GM12878 (cell line): ENCODE measurements at regions not wholly inside any gene's neighbourhood (a gene's known extent, or its start where the extent isn't known, plus 50 kb on each side); places are given as distances from the start of the nearest gene placed in this dataset.

Experiments
- ATAC-seq: fragments of 200-7000 bp; cut with Tn5 transposase; 3 replicates; pipeline ENCODE4 v1.9.1; 2020; ENCODE audit warnings: mild to moderate bottlenecking, moderate library complexity
- BruUV-seq: library from RNA; stranded (reverse); fragments of 400-500 nt; replicated peaks from 2 replicates; lab custom pipeline; 2021; lab: Mats Ljungman, UMichigan
- CTCF ChIA-PET: fragments of 300-600 bp; sonication (Branson Sonifier 250); formaldehyde crosslinking; extraction: SDS; loops from one replicate; lab custom pipeline; 2021; ENCODE audit warnings: inconsistent platforms; lab: Yijun Ruan, JAX
- POLR2A ChIA-PET: fragments of 350-600 bp; formaldehyde crosslinking; extraction: SDS; loops from one replicate; lab custom pipeline; 2021; ENCODE audit warnings: inconsistent platforms; lab: Charles Lee
- RAD21 ChIA-PET: fragments of 300-600 bp; sonication (Branson Sonifier 250); formaldehyde crosslinking; loops from one replicate; lab custom pipeline; 2023; ENCODE audit warnings: antibody characterized with exemption; ENCODE audit not compliant: unreplicated experiment; lab: Charles Lee
- SMC1A ChIA-PET: fragments of 300-600 bp; sonication (Branson Sonifier 250); formaldehyde crosslinking; loops from one replicate; lab custom pipeline; 2023; ENCODE audit not compliant: unreplicated experiment, uncharacterized antibody; lab: Charles Lee
- DNase-seq: peaks from one replicate; pipeline ENCODE4 v3.0.0-alpha.2; 2011; ENCODE audit warnings: low read depth, low spot score
- FAIRE-seq: peaks from 3 replicates; lab custom pipeline; 2011; peaks lifted over from hg19 to GRCh38; lab: Jason Lieb, UNC
- H2AFZ ChIP-seq: 2 replicates; pipeline ENCODE4 v1.6.0; 2011; ENCODE audit warnings: low read depth, low read length, control low read depth; ENCODE audit not compliant: control insufficient read depth
- H3K27ac ChIP-seq: 2 replicates; pipeline ENCODE4 v1.5.1; 2011; ENCODE audit warnings: control low read depth; ENCODE audit not compliant: control insufficient read depth, insufficient read depth
- H3K27me3 ChIP-seq, 2 experiments: replicated peaks in 1 of 2; 2 replicates each; pipeline versions ENCODE4 v1.6.0 to v1.6.1; 2011; ENCODE audit warnings: low read length in 1 of 2; ENCODE audit not compliant: control insufficient read depth in 2 of 2, insufficient read depth in 2 of 2
- H3K36me3 ChIP-seq, 2 experiments: 2 replicates each; pipeline ENCODE4 v1.5.1; 2011; ENCODE audit warnings: low read length in 1 of 2; ENCODE audit not compliant: control insufficient read depth in 2 of 2, insufficient read depth in 2 of 2
- H3K4me1 ChIP-seq: 2 replicates; pipeline ENCODE4 v1.6.1; 2011; ENCODE audit warnings: mild to moderate bottlenecking, low read length, moderate library complexity, mixed read lengths; ENCODE audit not compliant: control insufficient read depth, insufficient read depth
- H3K4me2 ChIP-seq: 2 replicates; pipeline ENCODE4 v1.6.0; 2011; ENCODE audit warnings: control low read depth; ENCODE audit not compliant: control insufficient read depth, insufficient read depth
- H3K4me3 ChIP-seq: fragments of 200-600 bp; sonication (generic); 2 replicates; pipeline ENCODE4 v1.5.1; 2016
- H3K79me2 ChIP-seq: 2 replicates; pipeline ENCODE4 v1.6.0; 2011; ENCODE audit warnings: low read length; ENCODE audit not compliant: control insufficient read depth, insufficient read depth
- H3K9ac ChIP-seq: 2 replicates; pipeline ENCODE4 v1.8.0; 2011; ENCODE audit warnings: low read length, control low read depth, mixed read lengths; ENCODE audit not compliant: control insufficient read depth, insufficient read depth
- H3K9me3 ChIP-seq: replicated peaks from 3 replicates; pipeline ENCODE4 v1.5.1; 2011; ENCODE audit warnings: mild to moderate bottlenecking, low read length; ENCODE audit not compliant: control insufficient read depth, insufficient read depth
- H4K20me1 ChIP-seq: 2 replicates; pipeline ENCODE4 v1.6.0; 2011; ENCODE audit not compliant: control insufficient read depth, insufficient read depth
- ASH2L ChIP-seq: fragments of 300-600, 200-600 bp; sonication (generic); IDR thresholded peaks from 2 replicates; pipeline ENCODE4 v1.6.1; 2017; ENCODE audit warnings: low read depth, mild to moderate bottlenecking, borderline replicate concordance
- BRCA1 ChIP-seq: IDR thresholded peaks from 2 replicates; pipeline ENCODE4 v1.6.1; 2011; ENCODE audit warnings: low read depth, low read length, improper control_type of control experiment
- CBFB ChIP-seq: IDR thresholded peaks from 2 replicates; pipeline ENCODE4 v1.6.1; 2016; ENCODE audit warnings: antibody characterized with exemption, low read depth
- EP300 ChIP-seq, 2 experiments: fragments of 150-350 bp in 1 of 2; IDR thresholded peaks; 2 replicates each; pipeline ENCODE4 v1.6.1; 2011 to 2012; ENCODE audit warnings: low read depth in 2 of 2, low read length in 2 of 2, borderline replicate concordance in 1 of 2, improper control_type of control experiment in 1 of 2, inconsistent platforms in 1 of 2; ENCODE audit not compliant: control insufficient read depth in 1 of 2
- FOXK2 ChIP-seq: fragments of 450-650 bp; IDR thresholded peaks from 2 replicates; pipeline ENCODE4 v1.6.1; 2017; ENCODE audit warnings: mild to moderate bottlenecking, moderate library complexity
- GABPA ChIP-seq: IDR thresholded peaks from 2 replicates; pipeline ENCODE4 v1.6.1; 2014; ENCODE audit warnings: antibody characterized with exemption, low read depth, mild to moderate bottlenecking, inconsistent platforms
- HDAC6 ChIP-seq: fragments of 200-600 bp; sonication (generic); IDR thresholded peaks from one replicate; pipeline ENCODE4 v1.8.0; 2017; ENCODE audit warnings: antibody characterized with exemption; ENCODE audit not compliant: unreplicated experiment
- JUND ChIP-seq: IDR thresholded peaks from 2 replicates; pipeline ENCODE4 v1.6.1; 2012; ENCODE audit warnings: low read depth, mild to moderate bottlenecking, low read length, improper control_type of control experiment, moderate library complexity
- MAX ChIP-seq: IDR thresholded peaks from 2 replicates; pipeline ENCODE4 v1.6.1; 2012; ENCODE audit warnings: low read depth, low read length, improper control_type of control experiment
- PAX8 ChIP-seq: fragments of 450-650 bp; IDR thresholded peaks from 2 replicates; pipeline ENCODE4 v1.6.1; 2017; ENCODE audit warnings: mild to moderate bottlenecking, moderate library complexity
- SIX5 ChIP-seq: IDR thresholded peaks from 2 replicates; pipeline ENCODE4 v1.6.1; 2011; ENCODE audit warnings: mild to moderate bottlenecking, low read depth, low read length, moderate library complexity; ENCODE audit not compliant: severe bottlenecking
- SMC3 ChIP-seq: IDR thresholded peaks from 2 replicates; pipeline ENCODE4 v1.6.1; 2011; ENCODE audit warnings: low read length, improper control_type of control experiment, borderline replicate concordance
- TARDBP ChIP-seq: IDR thresholded peaks from 2 replicates; pipeline ENCODE4 v1.6.1; 2016; ENCODE audit warnings: borderline replicate concordance
- ZNF274 ChIP-seq: IDR thresholded peaks from one replicate; pipeline ENCODE4 v1.8.0; 2011; ENCODE audit not compliant: insufficient read length, insufficient read depth
- ZZZ3 ChIP-seq: IDR thresholded peaks from 2 replicates; pipeline ENCODE4 v1.6.1; 2011; ENCODE audit warnings: low read depth; ENCODE audit not compliant: control insufficient read depth, insufficient read length
- WGBS: methylation state at CpG from one replicate; pipeline ENCODE4 v1.1.6; 2016; ENCODE audit warnings: low lambda C conversion rate; ENCODE audit not compliant: insufficient replicate concordance, insufficient coverage; ENCODE audit errors: missing lambda C conversion rate; 5-methylcytosine and 5-hydroxymethylcytosine counted together
- in situ Hi-C: fragments of 300-500 bp; cut with MboI; formaldehyde crosslinking; loops from 9 replicates; pipeline ENCODE4 v1.14.3; 2018; ENCODE audit warnings: mixed read lengths
- intact Hi-C: fragments of 100-400 bp; cut with micrococcal nuclease; formaldehyde crosslinking; loops from one replicate; pipeline ENCODE4 v1.14.2; 2022; ENCODE audit not compliant: unreplicated experiment
- TF ChIP-seq, protein P1 (sequence below): fragments of 450-650 bp; IDR thresholded peaks from 2 replicates; pipeline ENCODE4 v1.6.1; 2017; ENCODE audit warnings: antibody characterized with exemption, mild to moderate bottlenecking, moderate library complexity
- TF ChIP-seq, protein P2 (sequence below): fragments of 450-650 bp; formaldehyde crosslinking; IDR thresholded peaks from 2 replicates; pipeline ENCODE4 v1.4.0; 2022; ENCODE audit warnings: mild to moderate bottlenecking, moderate library complexity

- no TSS peak for BruUV-seq
These were observed 637.8 kb downstream of the BRD1 start for GRCh38 chr22:49189871-49190270.

DNA sequence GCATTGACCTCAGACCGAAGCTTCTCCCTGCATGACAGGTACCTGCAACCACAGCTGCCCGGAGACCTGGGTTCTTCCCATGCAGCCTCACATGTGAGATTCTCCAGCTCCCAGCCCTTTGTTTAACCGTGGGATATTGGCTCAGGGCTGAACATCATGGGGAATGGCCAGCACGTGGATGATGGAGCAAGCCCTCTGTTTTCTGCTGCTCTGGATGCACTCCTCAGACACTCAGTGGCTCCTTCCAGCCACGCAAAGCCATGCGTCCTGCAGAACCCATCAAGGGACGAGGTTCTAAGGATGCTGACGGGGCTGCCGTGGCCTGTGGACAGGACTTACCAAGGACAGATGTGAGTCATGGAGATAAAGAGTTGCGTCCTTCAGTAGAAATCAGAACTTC lies 639.1 kb downstream of the BRD1 start:
- no peak overlapping the region for H3K4me3 ChIP-seq
- no peak overlapping the region for H3K27ac ChIP-seq
- H3K27me3 ChIP-seq: no peaks in the 10 kb centered on the region
- H3K79me2 ChIP-seq: no peaks in the 10 kb centered on the region
- H4K20me1 ChIP-seq: no peaks in the 10 kb centered on the region
- no peaks in the 10 kb centered on the region for H3K36me3 ChIP-seq
- H3K9me3 ChIP-seq: no peaks in the 10 kb centered on the region; the same call in 2 of the 3 replicates
- WGBS: 25% methylated on average over 10 of the region's 10 CpGs
- ChIA-PET RAD21 (no interaction called here), POLR2A (no interaction called here), SMC1A (no interaction called here), CTCF (no interaction called here)
- H3K9ac ChIP-seq: no peak overlapping the region
- H2AFZ ChIP-seq: no peak overlapping the region
- in situ Hi-C loops: no loop called here
- H3K4me2 ChIP-seq: no peak overlapping the region
- no peaks in the 10 kb centered on the region for H3K4me1 ChIP-seq
- DNase-seq: no peak
- intact Hi-C loops: no loop called here
- FAIRE-seq: no peak
- BruUV-seq: no TSS peak
- no peak for ATAC-seq
- no peak for TF ChIP-seq TARDBP
- no peak for TF ChIP-seq GABPA
- TF ChIP-seq PAX8: no peak
- TF ChIP-seq, protein P1, sequence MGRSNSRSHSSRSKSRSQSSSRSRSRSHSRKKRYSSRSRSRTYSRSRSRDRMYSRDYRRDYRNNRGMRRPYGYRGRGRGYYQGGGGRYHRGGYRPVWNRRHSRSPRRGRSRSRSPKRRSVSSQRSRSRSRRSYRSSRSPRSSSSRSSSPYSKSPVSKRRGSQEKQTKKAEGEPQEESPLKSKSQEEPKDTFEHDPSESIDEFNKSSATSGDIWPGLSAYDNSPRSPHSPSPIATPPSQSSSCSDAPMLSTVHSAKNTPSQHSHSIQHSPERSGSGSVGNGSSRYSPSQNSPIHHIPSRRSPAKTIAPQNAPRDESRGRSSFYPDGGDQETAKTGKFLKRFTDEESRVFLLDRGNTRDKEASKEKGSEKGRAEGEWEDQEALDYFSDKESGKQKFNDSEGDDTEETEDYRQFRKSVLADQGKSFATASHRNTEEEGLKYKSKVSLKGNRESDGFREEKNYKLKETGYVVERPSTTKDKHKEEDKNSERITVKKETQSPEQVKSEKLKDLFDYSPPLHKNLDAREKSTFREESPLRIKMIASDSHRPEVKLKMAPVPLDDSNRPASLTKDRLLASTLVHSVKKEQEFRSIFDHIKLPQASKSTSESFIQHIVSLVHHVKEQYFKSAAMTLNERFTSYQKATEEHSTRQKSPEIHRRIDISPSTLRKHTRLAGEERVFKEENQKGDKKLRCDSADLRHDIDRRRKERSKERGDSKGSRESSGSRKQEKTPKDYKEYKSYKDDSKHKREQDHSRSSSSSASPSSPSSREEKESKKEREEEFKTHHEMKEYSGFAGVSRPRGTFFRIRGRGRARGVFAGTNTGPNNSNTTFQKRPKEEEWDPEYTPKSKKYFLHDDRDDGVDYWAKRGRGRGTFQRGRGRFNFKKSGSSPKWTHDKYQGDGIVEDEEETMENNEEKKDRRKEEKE: no peak
- TF ChIP-seq ASH2L: no peak
- TF ChIP-seq ZZZ3: no peak
- TF ChIP-seq, protein P2, sequence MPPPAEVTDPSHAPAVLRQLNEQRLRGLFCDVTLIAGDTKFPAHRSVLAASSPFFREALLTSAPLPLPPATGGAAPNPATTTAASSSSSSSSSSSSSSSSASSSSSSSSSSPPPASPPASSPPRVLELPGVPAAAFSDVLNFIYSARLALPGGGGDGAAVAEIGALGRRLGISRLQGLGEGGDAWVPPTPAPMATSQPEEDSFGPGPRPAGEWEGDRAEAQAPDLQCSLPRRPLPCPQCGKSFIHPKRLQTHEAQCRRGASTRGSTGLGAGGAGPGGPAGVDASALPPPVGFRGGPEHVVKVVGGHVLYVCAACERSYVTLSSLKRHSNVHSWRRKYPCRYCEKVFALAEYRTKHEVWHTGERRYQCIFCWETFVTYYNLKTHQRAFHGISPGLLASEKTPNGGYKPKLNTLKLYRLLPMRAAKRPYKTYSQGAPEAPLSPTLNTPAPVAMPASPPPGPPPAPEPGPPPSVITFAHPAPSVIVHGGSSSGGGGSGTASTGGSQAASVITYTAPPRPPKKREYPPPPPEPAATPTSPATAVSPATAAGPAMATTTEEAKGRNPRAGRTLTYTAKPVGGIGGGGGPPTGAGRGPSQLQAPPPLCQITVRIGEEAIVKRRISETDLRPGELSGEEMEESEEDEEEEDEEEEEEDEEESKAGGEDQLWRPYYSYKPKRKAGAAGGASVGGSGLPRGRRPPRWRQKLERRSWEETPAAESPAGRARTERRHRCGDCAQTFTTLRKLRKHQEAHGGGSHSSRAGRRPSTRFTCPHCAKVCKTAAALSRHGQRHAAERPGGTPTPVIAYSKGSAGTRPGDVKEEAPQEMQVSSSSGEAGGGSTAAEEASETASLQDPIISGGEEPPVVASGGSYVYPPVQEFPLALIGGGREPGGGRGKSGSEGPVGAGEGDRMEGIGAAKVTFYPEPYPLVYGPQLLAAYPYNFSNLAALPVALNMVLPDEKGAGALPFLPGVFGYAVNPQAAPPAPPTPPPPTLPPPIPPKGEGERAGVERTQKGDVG (CRISPR knock-in tag): no peak
- TF ChIP-seq EP300 (IDR thresholded peaks at IDR 0.05; ENCODE audit: borderline replicate concordance in 1 of 2, control insufficient read depth in 1 of 2, low read depth in 2 of 2, low read length in 2 of 2): no peak
- TF ChIP-seq MAX: no peak

More at GRCh38 chr22:49189871-49190270, 637.8 kb downstream of the BRD1 start:
- ChIA-PET POLR2A (no interaction called here), RAD21 (no interaction called here), CTCF (no interaction called here), SMC1A (no interaction called here)
- TF ChIP-seq SMC3: no peak
- TF ChIP-seq SIX5: no peak
- no peak for TF ChIP-seq CBFB
- no peak for TF ChIP-seq ZNF274
- TF ChIP-seq FOXK2: no peak
- no peak for TF ChIP-seq HDAC6
- TF ChIP-seq BRCA1: no peak
- no peak for TF ChIP-seq JUND
- no peak overlapping the region for H3K4me2 ChIP-seq
- FAIRE-seq (no peak), DNase-seq (no peak), ATAC-seq (no peak)
- 43% methylated on average over 14 of the region's 14 CpGs for WGBS
- no peaks in the 10 kb centered on the region for H3K4me1 ChIP-seq
- no peaks in the 10 kb centered on the region; the same call in 2 of the 3 replicates for H3K9me3 ChIP-seq
- H4K20me1 ChIP-seq: no peaks in the 10 kb centered on the region
- no peak overlapping the region for H3K9ac ChIP-seq
- H3K4me3 ChIP-seq: no peak overlapping the region
- H3K79me2 ChIP-seq: no peaks in the 10 kb centered on the region
- intact Hi-C loops: no loop called here
- in situ Hi-C loops: no loop called here
- H2AFZ ChIP-seq: no peak overlapping the region
- H3K27ac ChIP-seq: no peak overlapping the region
- no peaks in the 10 kb centered on the region for H3K36me3 ChIP-seq
- H3K27me3 ChIP-seq: no peaks in the 10 kb centered on the region
